Lower leg skin (tissue), 3 donors: ENCODE measurements at regions not wholly inside any gene's neighbourhood (a gene's known extent, or its start where the extent isn't known, plus 50 kb on each side); places are given as distances from the start of the nearest gene placed in this dataset.

ENCODE experiments used
- POLR2A ChIP-seq, 2 donors: fragments of 450-650 bp; IDR thresholded peaks; one replicate each; pipeline ENCODE4 v1.6.1; 2016 to 2017; ENCODE audit warnings: antibody characterized with exemption in 2 of 2, mild to moderate bottlenecking in 1 of 2, moderate library complexity in 1 of 2
- TF ChIP-seq, protein P1 (sequence below), 3 donors: fragments of 450-650 bp; IDR thresholded peaks; one replicate each; pipeline ENCODE4 v1.5.1; 2016; ENCODE audit warnings: antibody characterized with exemption in 3 of 3, mild to moderate bottlenecking in 3 of 3, moderate library complexity in 2 of 3

- TF ChIP-seq, protein P1, sequence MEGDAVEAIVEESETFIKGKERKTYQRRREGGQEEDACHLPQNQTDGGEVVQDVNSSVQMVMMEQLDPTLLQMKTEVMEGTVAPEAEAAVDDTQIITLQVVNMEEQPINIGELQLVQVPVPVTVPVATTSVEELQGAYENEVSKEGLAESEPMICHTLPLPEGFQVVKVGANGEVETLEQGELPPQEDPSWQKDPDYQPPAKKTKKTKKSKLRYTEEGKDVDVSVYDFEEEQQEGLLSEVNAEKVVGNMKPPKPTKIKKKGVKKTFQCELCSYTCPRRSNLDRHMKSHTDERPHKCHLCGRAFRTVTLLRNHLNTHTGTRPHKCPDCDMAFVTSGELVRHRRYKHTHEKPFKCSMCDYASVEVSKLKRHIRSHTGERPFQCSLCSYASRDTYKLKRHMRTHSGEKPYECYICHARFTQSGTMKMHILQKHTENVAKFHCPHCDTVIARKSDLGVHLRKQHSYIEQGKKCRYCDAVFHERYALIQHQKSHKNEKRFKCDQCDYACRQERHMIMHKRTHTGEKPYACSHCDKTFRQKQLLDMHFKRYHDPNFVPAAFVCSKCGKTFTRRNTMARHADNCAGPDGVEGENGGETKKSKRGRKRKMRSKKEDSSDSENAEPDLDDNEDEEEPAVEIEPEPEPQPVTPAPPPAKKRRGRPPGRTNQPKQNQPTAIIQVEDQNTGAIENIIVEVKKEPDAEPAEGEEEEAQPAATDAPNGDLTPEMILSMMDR (IDR thresholded peaks at IDR 0.05), result no peak
- TF ChIP-seq POLR2A (IDR thresholded peaks at IDR 0.05), result no peak
These were observed 409.8 kb downstream of the DAD1 start for GRCh38 chr14:22179190-22179589.
